ENCODE measurements at regions not wholly inside any gene's neighbourhood (a gene's known extent, or its start where the extent isn't known, plus 50 kb on each side); places are given as distances from the start of the nearest gene placed in this dataset.

- FAIRE-seq (no peak), DNase-seq (no peak)
- no peaks in the 10 kb centered on the region for H3K27me3 ChIP-seq (ENCODE audit: control insufficient read depth, insufficient read depth, low read length)
- no peaks in the 10 kb centered on the region for H3K4me1 ChIP-seq (ENCODE audit: control insufficient read depth in 2 of 3, insufficient read depth in 2 of 3, low read depth in 1 of 3, low read length in 3 of 3)
- H3K4me3 ChIP-seq (ENCODE audit: low read length in 3 of 3) = no peak overlapping the region
- no peaks in the 10 kb centered on the region for H3K36me3 ChIP-seq (ENCODE audit: control insufficient read depth in 2 of 3, insufficient read depth in 3 of 3, low read length in 3 of 3)
- H3K9me3 ChIP-seq (ENCODE audit: control insufficient read depth in 2 of 3, insufficient read depth in 1 of 3, low read length in 3 of 3) = peaks cover 0 to 5% (median 0%) of the 10 kb centered on the region in 3 donors
- intact Hi-C loops (cut with DNase I) = no loop called here
- no peak for TF ChIP-seq CTCF (IDR thresholded peaks at IDR 0.05; ENCODE audit: borderline replicate concordance, extremely low read depth, insufficient read depth)
- H3K27ac ChIP-seq (ENCODE audit: low read depth in 2 of 2, low read length in 2 of 2) = no peak overlapping the region
- H3K9ac ChIP-seq (ENCODE audit: low read length in 3 of 3) = no peak overlapping the region
Measured at GRCh38 chr18:41665210-41665609, 289.8 kb upstream of the PIK3C3 start.

GRCh38 chr18:41660654-41661053 lies 294.4 kb upstream of the PIK3C3 start:
- H3K9ac ChIP-seq (ENCODE audit: low read length in 3 of 3) = no peak overlapping the region
- no peaks in the 10 kb centered on the region for H3K36me3 ChIP-seq (ENCODE audit: control insufficient read depth in 2 of 3, insufficient read depth in 3 of 3, low read length in 3 of 3)
- H3K9me3 ChIP-seq (ENCODE audit: control insufficient read depth in 2 of 3, insufficient read depth in 1 of 3, low read length in 3 of 3) = peaks cover 0 to 5% (median 0%) of the 10 kb centered on the region in 3 donors
- no peak overlapping the region for H3K4me3 ChIP-seq (ENCODE audit: low read length in 3 of 3)
- DNase-seq (no peak), FAIRE-seq (no peak)
- H3K27me3 ChIP-seq (ENCODE audit: control insufficient read depth, insufficient read depth, low read length) = no peaks in the 10 kb centered on the region
- no peaks in the 10 kb centered on the region for H3K4me1 ChIP-seq (ENCODE audit: control insufficient read depth in 2 of 3, insufficient read depth in 2 of 3, low read depth in 1 of 3, low read length in 3 of 3)
- no peak for TF ChIP-seq CTCF (IDR thresholded peaks at IDR 0.05; ENCODE audit: borderline replicate concordance, extremely low read depth, insufficient read depth)
- no peak overlapping the region for H3K27ac ChIP-seq (ENCODE audit: low read depth in 2 of 2, low read length in 2 of 2)
- intact Hi-C loops (cut with DNase I) = no loop called here

- DNase-seq (no peak), FAIRE-seq (no peak)
- Histone ChIP-seq H3K27ac (ENCODE audit: low read depth in 2 of 2, low read length in 2 of 2) (no peak overlapping the region), H3K27me3 (ENCODE audit: control insufficient read depth, insufficient read depth, low read length) (no peaks in the 10 kb centered on the region), H3K4me1 (ENCODE audit: control insufficient read depth in 2 of 3, insufficient read depth in 2 of 3, low read depth in 1 of 3, low read length in 3 of 3) (no peaks in the 10 kb centered on the region), H3K9ac (ENCODE audit: low read length in 3 of 3) (no peak overlapping the region), H3K9me3 (ENCODE audit: control insufficient read depth in 2 of 3, insufficient read depth in 1 of 3, low read length in 3 of 3) (peaks cover 0 to under 1% (median 0%) of the 10 kb centered on the region in 3 donors), H3K4me3 (ENCODE audit: low read length in 3 of 3) (no peak overlapping the region), H3K36me3 (ENCODE audit: control insufficient read depth in 2 of 3, insufficient read depth in 3 of 3, low read length in 3 of 3) (no peaks in the 10 kb centered on the region)
- intact Hi-C loops (cut with DNase I) = no loop called here
- no peak for TF ChIP-seq CTCF (IDR thresholded peaks at IDR 0.05; ENCODE audit: borderline replicate concordance, extremely low read depth, insufficient read depth)
Measured at GRCh38 chr18:41659438-41660130, 295.4 kb upstream of the PIK3C3 start.

- Histone ChIP-seq H3K27me3 (ENCODE audit: control insufficient read depth, insufficient read depth, low read length) (no peaks in the 10 kb centered on the region), H3K4me3 (ENCODE audit: low read length in 3 of 3) (no peak overlapping the region), H3K9ac (ENCODE audit: low read length in 3 of 3) (no peak overlapping the region), H3K4me1 (ENCODE audit: control insufficient read depth in 2 of 3, insufficient read depth in 2 of 3, low read depth in 1 of 3, low read length in 3 of 3) (no peaks in the 10 kb centered on the region), H3K27ac (ENCODE audit: low read depth in 2 of 2, low read length in 2 of 2) (no peak overlapping the region), H3K9me3 (ENCODE audit: control insufficient read depth in 2 of 3, insufficient read depth in 1 of 3, low read length in 3 of 3) (no peaks in the 10 kb centered on the region), H3K36me3 (ENCODE audit: control insufficient read depth in 2 of 3, insufficient read depth in 3 of 3, low read length in 3 of 3) (no peaks in the 10 kb centered on the region)
- intact Hi-C loops (cut with DNase I) = no loop called here
- no peak for DNase-seq
- FAIRE-seq = no peak
- TF ChIP-seq CTCF (IDR thresholded peaks at IDR 0.05; ENCODE audit: borderline replicate concordance, extremely low read depth, insufficient read depth) = no peak
Measured at GRCh38 chr18:41657189-41657588, 297.8 kb upstream of the PIK3C3 start.
